MM.1S (cell line): ENCODE measurements at regions not wholly inside any gene's neighbourhood (a gene's known extent, or its start where the extent isn't known, plus 50 kb on each side); places are given as distances from the start of the nearest gene placed in this dataset.

Experiments used
- DNase-seq: peaks from one replicate; pipeline ENCODE4 v3.0.0-alpha.2; 2015
- H2AFZ ChIP-seq: fragments of 300-600 bp; sonication (generic); 2 replicates; pipeline ENCODE4 v1.6.0; 2016; ENCODE audit warnings: antibody characterized with exemption, low read length
- H3F3A ChIP-seq: fragments of 300-600 bp; sonication (generic); 2 replicates; pipeline ENCODE4 v1.6.1; 2016; ENCODE audit warnings: mild to moderate bottlenecking, antibody characterized with exemption, low read length, moderate library complexity, mixed read lengths; ENCODE audit not compliant: insufficient read depth
- H3K27ac ChIP-seq: fragments of 300-600 bp; sonication (generic); 2 replicates; pipeline ENCODE4 v1.5.1; 2016; ENCODE audit warnings: mild to moderate bottlenecking, low read length
- H3K27me3 ChIP-seq: fragments of 300-600 bp; sonication (generic); replicated peaks from 2 replicates; pipeline ENCODE4 v1.6.0; 2016; ENCODE audit warnings: low read length; ENCODE audit not compliant: insufficient read depth
- H3K36me3 ChIP-seq: fragments of 300-600 bp; sonication (generic); replicated peaks from 2 replicates; pipeline ENCODE4 v1.6.1; 2016; ENCODE audit warnings: mild to moderate bottlenecking, low read length, mixed read lengths; ENCODE audit not compliant: insufficient read depth
- H3K4me1 ChIP-seq: fragments of 300-600 bp; sonication (generic); 2 replicates; pipeline ENCODE4 v1.6.1; 2016; ENCODE audit warnings: low read length, mixed read lengths
- H3K4me2 ChIP-seq: fragments of 300-600 bp; sonication (generic); 2 replicates; pipeline ENCODE4 v1.6.0; 2016; ENCODE audit warnings: low read depth, low read length
- H3K4me3 ChIP-seq: fragments of 300-600 bp; sonication (generic); 2 replicates; pipeline ENCODE4 v1.5.1; 2016; ENCODE audit warnings: low read length, mixed read lengths
- H3K79me2 ChIP-seq: fragments of 300-600 bp; sonication (generic); 2 replicates; pipeline ENCODE4 v1.6.1; 2016; ENCODE audit warnings: mixed run types, low read length, mixed read lengths
- H3K9ac ChIP-seq: fragments of 300-600 bp; sonication (generic); 2 replicates; pipeline ENCODE4 v1.6.1; 2016; ENCODE audit warnings: low read length, mixed read lengths
- H3K9me2 ChIP-seq: fragments of 300-600 bp; sonication (generic); replicated peaks from 2 replicates; pipeline ENCODE4 v1.6.1; 2016; ENCODE audit warnings: mild to moderate bottlenecking, low read length, mixed read lengths; ENCODE audit not compliant: insufficient read depth
- H3K9me3 ChIP-seq: fragments of 300-600 bp; sonication (generic); replicated peaks from 2 replicates; pipeline ENCODE4 v1.6.1; 2016; ENCODE audit warnings: mild to moderate bottlenecking, low read length, mixed read lengths; ENCODE audit not compliant: insufficient read depth
- H4K20me1 ChIP-seq: fragments of 300-600 bp; sonication (generic); 2 replicates; pipeline ENCODE4 v1.6.1; 2016; ENCODE audit warnings: mild to moderate bottlenecking, low read length, moderate library complexity, mixed read lengths; ENCODE audit not compliant: insufficient read depth
- CTCF ChIP-seq: fragments of 300-600 bp; sonication (generic); IDR thresholded peaks from 2 replicates; pipeline ENCODE4 v1.5.1; 2016; ENCODE audit warnings: antibody characterized with exemption, low read length, mixed read lengths
- EZH2 ChIP-seq: fragments of 300-600 bp; sonication (generic); optimal IDR thresholded peaks from 2 replicates; pipeline ENCODE3; 2017; ENCODE audit warnings: low read depth, mild to moderate bottlenecking, antibody characterized with exemption, low read length, mixed read lengths
- EZH2phosphoT487 ChIP-seq: fragments of 300-600 bp; sonication (generic); IDR thresholded peaks from 2 replicates; pipeline ENCODE4 v1.6.1; 2018; ENCODE audit warnings: antibody characterized with exemption, low read length

DNA sequence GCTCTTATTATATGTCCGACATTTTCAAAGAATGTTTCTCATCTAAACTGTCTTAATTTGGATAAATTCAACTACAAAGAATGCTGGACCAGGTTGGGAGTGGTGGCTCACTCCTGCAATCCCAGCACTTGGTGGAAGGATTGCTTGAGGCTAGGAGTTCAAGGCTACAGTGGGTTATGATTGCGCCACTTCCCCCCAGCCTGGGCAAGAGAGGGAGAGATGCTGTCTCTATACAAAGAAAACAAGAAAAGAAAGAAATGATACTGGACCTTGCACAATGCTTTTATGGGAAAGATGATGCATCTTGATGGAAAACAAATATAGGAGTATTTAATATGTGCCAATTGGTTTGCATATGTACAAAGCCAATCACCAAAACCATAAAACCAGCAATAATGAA is 296.7 kb downstream of the LPIN1 start:
- no peaks in the 10 kb centered on the region for H3K36me3 ChIP-seq
- H3K9me3 ChIP-seq = no peaks in the 10 kb centered on the region
- H3K27me3 ChIP-seq = no peaks in the 10 kb centered on the region
- H3K9ac ChIP-seq = no peak overlapping the region
- no peaks in the 10 kb centered on the region for H4K20me1 ChIP-seq
- peaks cover 15% of the 10 kb centered on the region for H3K4me1 ChIP-seq
- H3F3A ChIP-seq = peaks cover 4% of the 10 kb centered on the region; the same call in 1 of the 2 replicates
- no peak overlapping the region for H3K4me3 ChIP-seq
- H3K4me2 ChIP-seq = no peak overlapping the region
- no peak overlapping the region for H3K27ac ChIP-seq
- TF ChIP-seq CTCF = no peak
- TF ChIP-seq EZH2 = no peak
- no peak for TF ChIP-seq EZH2phosphoT487
- no peak overlapping the region for H2AFZ ChIP-seq
- no peaks in the 10 kb centered on the region for H3K79me2 ChIP-seq
- H3K9me2 ChIP-seq = no peaks in the 10 kb centered on the region
- DNase-seq = no peak

DNA sequence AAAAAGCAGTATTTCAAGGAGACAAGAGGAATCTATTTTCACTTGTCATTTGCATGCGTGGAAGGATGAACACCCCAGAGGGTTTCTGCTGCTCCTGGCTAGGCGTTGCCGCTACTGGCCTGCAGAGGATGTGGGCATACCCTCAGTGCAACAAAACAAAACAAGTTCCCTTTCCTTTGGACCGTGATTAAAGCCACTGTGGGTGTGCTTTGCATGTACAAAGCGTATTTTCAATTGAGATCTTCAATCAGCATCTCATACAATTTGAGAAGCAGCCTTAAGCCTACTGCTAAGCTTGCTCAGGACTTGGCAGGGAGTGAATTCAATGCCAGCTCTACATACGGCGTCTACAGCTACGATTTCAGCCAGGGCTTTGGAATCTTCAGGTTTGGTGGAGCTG is 298.4 kb downstream of the LPIN1 start:
- Histone ChIP-seq H3K36me3 (no peaks in the 10 kb centered on the region), H3K27ac (no peak overlapping the region), H2AFZ (no peak overlapping the region), H3K9me2 (no peaks in the 10 kb centered on the region), H4K20me1 (no peaks in the 10 kb centered on the region), H3K9ac (no peak overlapping the region), H3F3A (peaks cover 4% of the 10 kb centered on the region; the same call in 1 of the 2 replicates), H3K27me3 (no peaks in the 10 kb centered on the region), H3K4me1 (peaks cover 16% of the 10 kb centered on the region), H3K4me2 (no peak overlapping the region), H3K4me3 (no peak overlapping the region), H3K9me3 (no peaks in the 10 kb centered on the region), H3K79me2 (no peaks in the 10 kb centered on the region)
- TF ChIP-seq EZH2 (no peak), CTCF (no peak), EZH2phosphoT487 (no peak)
- no peak for DNase-seq

DNA sequence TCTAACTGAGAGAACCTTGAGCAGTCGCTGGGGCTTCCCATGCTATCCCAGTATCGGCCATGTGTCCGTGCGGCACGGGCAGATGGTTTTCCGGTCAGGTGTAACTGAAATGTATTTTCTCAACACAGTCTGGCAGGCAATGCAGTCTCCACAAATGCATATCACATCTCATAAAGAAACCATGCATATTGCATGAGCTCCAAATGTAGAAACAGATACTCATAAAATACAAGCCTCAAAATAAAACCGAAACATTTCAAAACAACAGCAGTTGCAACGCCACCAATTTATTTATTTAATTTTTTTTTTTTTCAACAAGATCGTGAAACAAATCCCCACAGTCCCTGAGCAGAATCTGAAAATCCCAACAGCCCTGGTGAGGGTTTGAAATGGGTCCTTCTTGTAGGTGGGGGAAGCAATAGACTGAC is 299.4 kb downstream of the LPIN1 start:
- Histone ChIP-seq H3K27ac (peak overlapping the region; percentile 43; the same call in 1 of the 2 replicates), H3F3A (peaks cover 4% of the 10 kb centered on the region; the same call in 1 of the 2 replicates), H3K4me3 (peak overlapping the region; percentile 40), H4K20me1 (no peaks in the 10 kb centered on the region), H3K79me2 (no peaks in the 10 kb centered on the region), H3K4me2 (peak overlapping the region; percentile 66), H3K9me2 (no peaks in the 10 kb centered on the region), H2AFZ (peak overlapping the region; percentile 23), H3K9me3 (no peaks in the 10 kb centered on the region), H3K36me3 (no peaks in the 10 kb centered on the region), H3K9ac (no peak overlapping the region; the same call in 1 of the 2 replicates), H3K27me3 (no peaks in the 10 kb centered on the region), H3K4me1 (peaks cover 16% of the 10 kb centered on the region)
- DNase-seq = peak; percentile 59
- TF ChIP-seq EZH2 = no peak
- no peak for TF ChIP-seq CTCF
- no peak for TF ChIP-seq EZH2phosphoT487
